RPMI8226 (cell line): ENCODE measurements at regions not wholly inside any gene's neighbourhood (a gene's known extent, or its start where the extent isn't known, plus 50 kb on each side); places are given as distances from the start of the nearest gene placed in this dataset.

Experiments
- DNase-seq: peaks from one replicate; pipeline ENCODE4 v3.0.0-alpha.2; 2015

- DNase-seq, result no peak
Observed at GRCh38 chr3:182711853-182712252, 81.5 kb upstream of the ATP11B start.

DNA sequence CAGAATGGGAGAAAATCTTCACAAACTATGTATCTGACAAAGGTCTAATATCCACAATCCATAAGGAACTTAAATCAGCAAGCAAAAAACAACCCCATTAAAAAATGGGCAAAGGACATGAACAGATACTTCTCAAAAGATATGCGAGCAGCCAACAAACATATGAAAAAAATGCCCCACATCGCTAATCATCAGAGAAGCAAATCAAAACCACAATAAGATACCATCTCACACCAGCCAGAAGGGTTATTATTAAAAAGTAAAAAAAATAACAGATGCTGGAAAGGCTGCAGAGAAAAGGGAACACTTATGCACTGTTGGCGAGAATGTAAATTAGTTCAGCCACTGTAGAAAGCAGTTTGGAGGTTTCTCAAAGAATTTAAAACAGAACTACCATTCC lies 80.2 kb upstream of the ATP11B start:
- no peak for DNase-seq

DNA sequence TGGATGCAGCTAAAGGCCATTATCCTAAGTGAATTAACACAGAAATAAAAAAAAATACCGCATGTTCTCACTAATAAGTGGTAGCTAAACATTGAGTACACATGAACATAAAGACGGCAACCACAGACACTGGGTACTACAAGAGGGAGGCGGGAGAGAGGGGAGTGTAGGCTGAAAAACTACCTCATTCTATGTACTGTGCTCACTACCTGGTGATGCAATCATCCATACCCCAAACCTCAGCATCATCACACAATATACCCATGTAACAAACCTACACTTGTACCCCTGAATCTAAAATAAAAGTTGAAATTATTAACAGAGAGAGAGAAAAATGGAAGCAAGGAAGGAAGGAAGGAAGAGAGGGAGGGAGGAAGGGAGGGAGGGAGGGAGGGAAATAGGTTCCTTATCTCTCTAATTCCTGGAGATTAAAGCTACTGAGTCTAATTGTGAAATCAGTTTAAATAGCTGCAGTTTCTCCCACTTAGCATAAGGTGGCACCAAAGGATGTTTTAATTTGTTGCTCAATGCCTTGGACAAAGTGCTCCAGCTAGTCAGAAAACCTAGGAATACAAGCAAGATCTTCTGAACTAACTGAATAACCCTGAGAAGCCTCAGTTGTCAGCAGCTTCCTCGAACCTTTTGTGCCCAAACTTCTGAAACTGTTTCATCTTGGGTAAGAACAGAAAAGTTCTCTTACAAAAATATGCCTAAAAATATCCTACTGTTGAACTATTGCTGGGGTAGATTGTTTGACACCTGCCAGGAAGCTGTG lies 79.4 kb upstream of the ATP11B start:
- peak; percentile 68 for DNase-seq

- no peak for DNase-seq
Observed at GRCh38 chr3:182715006-182715405, 78.3 kb upstream of the ATP11B start.

- peak; percentile 37 for DNase-seq
Observed at GRCh38 chr3:182716114-182716688, 77.1 kb upstream of the ATP11B start.

DNA sequence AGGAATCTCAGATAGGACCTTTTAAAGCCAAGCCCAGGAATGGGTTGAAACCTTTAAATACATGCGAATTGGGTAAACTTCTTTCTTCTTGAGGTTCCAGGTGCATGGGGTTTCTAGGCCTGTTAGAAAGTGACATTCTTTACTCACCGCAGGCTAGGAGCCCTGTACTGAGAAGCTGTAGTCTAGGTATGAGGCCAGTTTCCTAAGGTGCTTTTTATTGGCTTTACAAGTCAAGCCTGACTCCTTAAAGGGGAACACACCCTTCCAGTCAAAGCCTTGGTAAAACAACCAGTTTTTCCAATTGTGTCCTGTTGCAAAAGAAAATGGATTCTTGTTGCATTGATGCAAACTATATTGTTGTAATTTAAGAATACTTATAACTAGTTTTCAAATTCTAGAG lies 76.1 kb upstream of the ATP11B start:
- DNase-seq, result peak; percentile 91

DNA sequence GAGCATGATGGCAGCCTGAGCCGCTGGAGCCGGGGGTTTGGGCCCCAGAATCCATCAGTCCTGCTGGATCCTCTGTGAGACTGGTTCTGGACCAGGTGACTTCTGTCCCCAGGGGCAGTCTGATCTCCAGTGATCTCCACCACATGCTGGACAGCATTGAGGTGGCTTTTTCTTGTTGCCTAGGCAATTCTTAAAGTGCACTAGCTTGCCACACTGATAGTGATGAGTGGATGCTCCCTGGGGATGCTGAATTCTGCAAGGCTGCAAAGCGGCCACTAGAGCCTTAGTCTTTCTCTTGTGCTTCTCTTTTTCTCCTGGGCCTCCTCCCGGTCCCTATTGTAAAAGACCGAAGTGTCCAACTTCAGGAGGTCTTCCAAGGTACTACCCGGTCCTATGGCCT lies 70.4 kb upstream of the ATP11B start:
- DNase-seq, result no peak

GRCh38 chr3:182723596-182723995 lies 69.7 kb upstream of the ATP11B start:
- DNase-seq, result no peak

DNA sequence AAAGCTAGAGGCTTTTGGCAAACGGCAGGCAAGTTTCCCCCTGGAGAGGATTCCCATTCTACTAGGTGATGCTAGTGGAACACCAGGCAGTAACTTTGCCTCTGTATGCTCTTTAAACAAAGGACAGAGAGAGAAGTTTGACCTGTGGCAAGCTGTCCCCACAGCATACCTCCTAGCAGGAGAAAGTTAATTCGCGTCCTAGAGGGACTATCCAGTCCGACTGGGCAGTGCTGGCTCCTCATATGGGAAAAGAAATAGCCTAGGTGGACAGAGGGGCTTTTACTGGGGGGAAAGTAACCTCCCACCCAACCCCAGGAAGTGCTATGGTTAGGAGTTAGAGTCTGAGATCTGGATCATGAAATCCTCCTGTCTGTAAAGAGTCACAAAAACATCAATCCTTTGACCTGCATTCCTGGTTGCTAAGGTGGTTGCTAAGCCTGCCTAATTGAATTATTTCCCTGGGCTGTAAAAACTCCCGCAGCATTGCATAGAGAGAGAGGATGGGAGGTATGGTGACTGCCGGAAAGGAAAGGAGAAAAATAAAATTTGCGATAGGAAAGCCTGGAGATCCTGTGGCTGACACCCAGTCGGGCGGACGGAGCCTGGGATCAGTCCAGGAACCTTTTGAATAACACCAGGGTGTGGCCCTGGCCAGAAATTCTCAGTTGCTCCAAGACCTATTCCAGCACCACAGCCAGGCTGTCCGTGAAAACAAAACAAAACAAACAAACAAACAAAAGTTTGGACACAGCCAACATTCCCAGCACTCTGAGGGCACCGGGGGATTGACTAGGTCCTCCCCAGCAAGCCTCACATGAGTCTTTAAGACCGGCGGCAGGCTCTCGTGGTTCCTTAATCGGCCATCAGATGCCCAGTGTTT lies 67.7 kb upstream of the ATP11B start:
- DNase-seq, result no peak

GRCh38 chr3:182726258-182727142 lies 66.8 kb upstream of the ATP11B start:
- no peak for DNase-seq

DNA sequence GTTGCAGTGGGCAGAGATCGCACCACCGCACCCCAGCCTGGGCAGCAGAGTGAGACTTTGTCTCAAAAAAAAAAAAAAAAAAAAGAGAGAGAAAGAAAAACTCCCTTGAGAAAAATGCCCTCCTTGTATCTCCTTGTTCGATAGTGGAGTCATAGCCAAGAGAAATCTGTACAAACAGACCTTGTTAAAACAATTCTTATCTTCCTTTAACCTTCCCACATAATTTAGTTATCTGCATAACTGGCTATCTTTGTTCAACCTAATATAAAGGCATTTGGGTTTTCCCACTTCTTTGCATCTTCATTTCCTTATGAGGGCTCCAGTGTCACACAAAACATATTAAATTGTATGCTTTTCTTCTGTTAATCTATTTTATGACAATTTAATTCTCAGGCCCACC lies 65.1 kb upstream of the ATP11B start:
- no peak for DNase-seq

DNA sequence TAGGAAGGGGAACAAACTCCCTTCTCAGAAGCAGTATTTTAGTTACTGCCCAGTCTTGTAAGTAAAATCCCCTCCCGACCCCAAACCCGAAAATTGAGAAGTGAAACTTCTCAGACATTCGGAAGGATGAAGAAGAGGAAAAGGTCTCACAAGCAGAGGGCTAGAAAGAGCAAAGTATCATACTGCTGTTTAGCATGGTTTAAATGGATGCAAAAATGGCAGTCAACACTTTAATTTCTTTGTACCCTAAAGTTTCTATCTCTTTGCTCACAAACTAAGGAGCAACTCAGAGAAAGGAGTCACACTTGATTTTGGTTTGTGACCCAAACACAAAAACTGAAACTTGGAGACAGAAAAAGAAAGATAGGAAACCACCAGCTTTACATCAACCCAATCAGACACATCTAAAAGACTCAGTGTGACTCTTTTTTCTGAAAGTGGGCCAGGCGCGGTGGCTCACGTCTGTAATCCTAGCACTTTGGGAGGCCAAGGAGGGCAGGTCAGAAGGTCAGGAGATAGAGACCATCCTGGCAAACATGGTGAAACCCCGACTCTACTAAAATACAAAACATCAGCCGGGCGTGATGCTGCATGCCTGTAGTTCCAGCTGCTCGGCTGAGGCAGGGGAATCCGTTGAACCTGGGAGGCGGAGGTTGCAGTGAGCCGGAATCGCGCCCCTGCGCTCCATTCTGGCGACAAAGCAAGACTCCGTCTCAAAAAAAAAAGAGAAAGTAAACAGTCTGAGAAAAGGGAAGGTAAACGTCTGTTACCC lies 63.2 kb upstream of the ATP11B start:
- peak; percentile 64 for DNase-seq

DNA sequence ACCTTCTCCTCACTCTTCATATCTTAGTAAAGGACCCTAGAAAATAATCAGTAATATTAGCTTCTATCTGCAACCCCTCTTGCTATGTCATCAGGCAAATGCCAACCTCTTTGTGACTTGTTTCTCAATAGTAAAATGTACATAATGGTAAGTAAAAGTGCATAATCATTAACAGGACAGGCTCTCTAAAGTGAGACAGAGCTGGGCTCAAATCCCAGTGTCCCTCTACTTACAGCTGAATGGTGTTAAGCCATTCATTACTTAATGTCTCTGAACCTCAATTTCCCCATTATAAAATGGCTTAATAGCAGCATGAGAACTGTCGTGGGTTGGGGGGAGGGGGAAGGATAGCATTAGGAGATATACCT lies 62.6 kb upstream of the ATP11B start:
- DNase-seq, result no peak

- no peak for DNase-seq
Observed at GRCh38 chr3:182731764-182732163, 61.5 kb upstream of the ATP11B start.

DNA sequence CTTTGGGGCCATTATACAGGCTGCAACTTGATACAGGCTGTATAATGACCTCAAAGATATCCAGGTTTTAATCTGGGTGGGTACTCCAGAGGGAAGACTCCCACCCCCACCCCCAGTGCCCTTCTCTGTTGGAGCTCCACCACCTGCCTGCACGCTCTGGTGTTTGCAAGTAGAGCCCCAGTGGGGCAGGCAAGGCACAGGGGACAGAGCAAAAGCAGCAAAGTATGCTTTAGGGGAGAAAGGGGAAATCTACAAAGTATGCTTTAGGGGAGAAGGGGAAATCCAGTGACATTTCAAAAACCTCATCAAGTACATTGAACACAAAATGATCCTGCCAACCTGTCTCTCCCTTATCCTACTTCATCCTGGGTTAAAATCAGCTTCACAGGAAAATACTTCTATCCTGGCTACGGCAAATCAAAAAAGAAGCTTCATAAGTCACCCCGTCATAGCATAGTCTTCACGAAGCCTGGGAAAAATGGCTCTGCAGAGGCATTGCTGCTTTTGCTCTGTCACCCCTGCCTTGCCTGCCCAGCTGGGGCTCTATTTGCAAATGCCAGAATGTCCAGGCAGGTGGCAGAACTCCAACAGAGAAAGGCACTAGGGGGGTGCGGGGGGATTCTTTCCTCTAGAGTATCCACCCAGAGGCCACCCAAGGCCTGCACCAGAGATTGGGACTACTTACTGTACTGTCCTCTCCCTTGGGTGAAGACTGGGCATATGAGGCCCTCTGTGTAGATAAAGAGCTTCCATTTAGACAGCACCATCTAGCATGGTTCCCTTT lies 60.9 kb upstream of the ATP11B start:
- DNase-seq, result no peak

DNA sequence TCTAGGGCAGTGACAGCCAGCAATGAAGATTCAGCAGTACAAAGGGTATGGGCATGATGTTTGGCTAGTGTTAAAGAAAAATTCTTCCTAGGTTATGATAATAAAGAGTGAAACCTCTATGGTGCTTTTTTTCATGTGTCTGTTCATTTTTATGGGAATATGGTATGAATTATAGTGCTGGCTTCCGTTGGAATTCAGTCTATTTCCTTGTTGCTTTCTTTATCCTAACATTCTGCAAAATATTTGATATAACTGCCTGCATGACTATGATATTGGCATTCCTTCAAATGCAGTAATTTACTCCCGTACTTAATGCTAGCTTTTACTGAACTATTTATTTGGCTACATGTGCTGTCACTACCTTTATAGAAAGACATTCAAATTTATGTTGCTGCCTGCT lies 57.6 kb upstream of the ATP11B start:
- DNase-seq, result no peak

DNA sequence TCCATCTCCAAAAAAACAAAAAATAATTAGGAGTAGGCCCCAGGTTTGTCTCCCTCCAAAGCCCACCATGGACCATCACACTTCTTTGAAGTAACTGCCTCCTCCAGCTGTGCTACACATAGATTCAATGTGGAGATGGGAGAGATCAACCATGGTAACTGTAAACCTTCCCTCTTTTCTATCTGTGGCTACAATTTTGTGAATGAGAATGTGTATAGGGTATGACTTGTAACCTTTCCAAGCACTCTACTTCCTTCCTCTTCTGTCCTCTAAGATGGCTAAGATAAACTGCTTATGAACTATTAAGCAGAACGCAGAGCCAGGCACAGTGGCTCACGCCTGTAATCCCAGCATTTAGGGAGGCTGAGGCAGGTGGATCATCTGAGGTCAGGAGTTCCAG lies 55.5 kb upstream of the ATP11B start:
- no peak for DNase-seq

GRCh38 chr3:182738583-182739411 lies 54.5 kb upstream of the ATP11B start:
- no peak for DNase-seq

DNA sequence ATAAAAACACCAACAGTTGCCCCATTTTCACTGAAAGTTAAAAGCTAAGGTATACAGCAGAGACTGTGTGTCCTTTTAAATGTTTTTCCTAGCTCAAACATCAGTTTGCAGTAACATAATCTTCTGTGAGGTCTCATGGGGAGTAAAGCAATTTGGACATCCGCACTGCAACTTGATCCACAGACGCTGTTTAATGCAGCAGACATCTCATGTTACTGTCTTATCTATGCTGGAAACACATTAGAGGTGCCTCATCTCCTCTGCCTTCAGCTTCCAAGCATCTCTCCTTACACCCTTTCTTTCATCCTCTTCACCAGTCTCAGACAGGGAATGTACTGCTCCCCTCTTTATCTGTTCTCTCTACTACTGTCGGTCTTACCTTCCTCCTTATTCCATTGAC lies 53.7 kb upstream of the ATP11B start:
- no peak for DNase-seq

GRCh38 chr3:182740710-182741109 lies 52.6 kb upstream of the ATP11B start:
- no peak for DNase-seq
